ENCODE measurements at regions not wholly inside any gene's neighbourhood (a gene's known extent, or its start where the extent isn't known, plus 50 kb on each side); places are given as distances from the start of the nearest gene placed in this dataset.

DNA sequence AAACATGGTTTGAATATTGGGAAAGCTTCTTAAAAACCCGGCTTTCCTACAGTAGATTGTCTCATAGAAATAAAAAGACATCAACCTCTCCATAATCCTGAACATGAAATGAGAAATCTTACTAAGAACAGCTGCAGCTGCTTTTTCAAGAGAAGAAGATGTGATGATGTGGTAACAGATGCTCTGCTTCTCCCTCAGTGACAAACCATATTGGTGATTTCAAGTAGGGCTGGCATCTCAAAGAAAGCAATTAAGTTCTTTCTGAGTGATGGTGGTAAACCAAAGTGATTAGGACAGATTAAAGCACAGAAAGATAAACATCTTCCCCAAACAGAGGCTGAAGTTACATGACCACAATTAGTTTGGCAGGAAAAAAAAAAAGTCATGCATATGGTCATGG is 1477.7 kb downstream of the RAPGEF2 start:
- TF ChIP-seq, protein P1, sequence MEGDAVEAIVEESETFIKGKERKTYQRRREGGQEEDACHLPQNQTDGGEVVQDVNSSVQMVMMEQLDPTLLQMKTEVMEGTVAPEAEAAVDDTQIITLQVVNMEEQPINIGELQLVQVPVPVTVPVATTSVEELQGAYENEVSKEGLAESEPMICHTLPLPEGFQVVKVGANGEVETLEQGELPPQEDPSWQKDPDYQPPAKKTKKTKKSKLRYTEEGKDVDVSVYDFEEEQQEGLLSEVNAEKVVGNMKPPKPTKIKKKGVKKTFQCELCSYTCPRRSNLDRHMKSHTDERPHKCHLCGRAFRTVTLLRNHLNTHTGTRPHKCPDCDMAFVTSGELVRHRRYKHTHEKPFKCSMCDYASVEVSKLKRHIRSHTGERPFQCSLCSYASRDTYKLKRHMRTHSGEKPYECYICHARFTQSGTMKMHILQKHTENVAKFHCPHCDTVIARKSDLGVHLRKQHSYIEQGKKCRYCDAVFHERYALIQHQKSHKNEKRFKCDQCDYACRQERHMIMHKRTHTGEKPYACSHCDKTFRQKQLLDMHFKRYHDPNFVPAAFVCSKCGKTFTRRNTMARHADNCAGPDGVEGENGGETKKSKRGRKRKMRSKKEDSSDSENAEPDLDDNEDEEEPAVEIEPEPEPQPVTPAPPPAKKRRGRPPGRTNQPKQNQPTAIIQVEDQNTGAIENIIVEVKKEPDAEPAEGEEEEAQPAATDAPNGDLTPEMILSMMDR (IDR thresholded peaks at IDR 0.05), result no peak
- no peak for TF ChIP-seq ZFX (IDR thresholded peaks at IDR 0.05; ENCODE audit: borderline replicate concordance)
- no peak overlapping the region for H3K27ac ChIP-seq

DNA sequence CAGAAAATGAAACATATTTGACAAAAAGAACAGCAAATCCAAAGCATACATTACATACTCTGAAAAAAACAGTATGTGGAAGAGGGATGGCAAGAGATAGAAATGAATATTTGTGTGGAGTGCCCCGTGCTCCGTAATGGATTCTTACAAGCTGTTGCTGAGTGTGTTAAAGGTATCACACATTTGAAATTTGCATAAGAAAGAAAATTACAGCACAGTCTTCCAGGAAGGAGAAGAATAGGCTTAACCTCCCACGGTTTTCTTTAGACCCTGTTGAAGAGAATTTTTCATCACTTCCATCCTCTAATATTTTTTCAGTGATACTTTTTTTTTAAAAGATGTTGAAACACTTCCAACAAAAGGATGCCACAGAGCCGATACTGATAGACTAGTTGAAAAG is 1489.4 kb downstream of the RAPGEF2 start:
- no peak overlapping the region for H3K27ac ChIP-seq
- no peak for TF ChIP-seq ZFX (IDR thresholded peaks at IDR 0.05; ENCODE audit: borderline replicate concordance)
- TF ChIP-seq, protein P1 (IDR thresholded peaks at IDR 0.05), result no peak

DNA sequence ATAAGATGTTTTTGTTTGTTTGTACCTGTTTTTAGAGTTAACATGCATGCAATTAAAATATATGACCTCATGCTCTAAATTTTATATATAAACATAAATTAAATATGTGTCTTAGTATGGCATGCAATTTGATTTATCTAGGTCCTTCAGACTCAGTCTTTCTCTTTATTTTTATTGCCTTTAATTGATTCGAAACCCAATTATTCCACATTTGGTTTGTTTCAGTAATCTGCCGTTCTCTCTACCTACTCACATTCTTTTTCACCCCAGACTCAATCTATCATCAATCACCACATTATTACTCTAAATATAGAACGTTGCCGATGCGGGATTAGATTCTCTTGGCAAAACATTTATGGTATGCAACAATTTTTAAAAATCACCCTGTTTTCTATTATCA is 1492.8 kb downstream of the RAPGEF2 start:
- no peak for TF ChIP-seq ZFX (IDR thresholded peaks at IDR 0.05; ENCODE audit: borderline replicate concordance)
- TF ChIP-seq, protein P1 (IDR thresholded peaks at IDR 0.05), result no peak
- no peak overlapping the region for H3K27ac ChIP-seq

DNA sequence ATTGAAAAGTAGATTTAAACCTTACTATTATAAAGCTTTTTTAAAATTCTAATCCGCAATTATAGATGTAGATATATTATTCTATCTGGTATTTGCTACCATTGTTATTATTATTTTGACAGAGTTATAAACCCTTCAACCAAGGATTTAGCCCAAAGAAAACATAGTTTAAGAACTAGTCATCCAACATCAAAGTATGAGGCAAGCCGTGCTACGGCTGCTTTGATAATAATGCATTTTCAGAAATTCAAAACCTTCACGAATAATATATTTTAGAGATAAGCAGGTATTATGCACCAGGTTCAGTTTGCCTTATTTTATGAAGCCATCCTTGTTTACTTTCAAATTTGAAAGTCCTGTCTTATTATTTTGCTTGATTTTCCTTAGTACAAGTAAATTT is 1501.7 kb downstream of the RAPGEF2 start:
- no peak for TF ChIP-seq ZFX (IDR thresholded peaks at IDR 0.05; ENCODE audit: borderline replicate concordance)
- TF ChIP-seq, protein P1 (IDR thresholded peaks at IDR 0.05), result no peak
- no peak overlapping the region for H3K27ac ChIP-seq

DNA sequence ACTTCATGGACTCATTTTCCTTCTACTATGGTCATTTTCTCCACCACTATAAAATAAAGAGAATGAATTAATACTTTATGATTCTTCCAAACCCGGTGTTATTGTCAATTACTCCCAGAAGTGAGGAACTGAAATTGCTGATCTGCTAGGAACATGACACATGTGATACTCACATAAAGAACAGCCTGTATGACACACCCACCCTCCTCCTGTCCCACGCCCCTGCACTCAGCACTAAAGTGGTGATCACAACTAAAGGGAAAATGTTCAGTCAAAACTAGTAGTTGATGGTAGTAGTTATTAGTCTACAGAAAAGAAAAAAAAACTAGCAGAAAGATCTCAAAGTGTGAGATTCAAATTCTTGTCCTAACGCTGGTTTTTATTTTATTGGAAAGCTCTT is 1508.3 kb downstream of the RAPGEF2 start:
- no peak for TF ChIP-seq ZFX (IDR thresholded peaks at IDR 0.05; ENCODE audit: borderline replicate concordance)
- TF ChIP-seq, protein P1 (IDR thresholded peaks at IDR 0.05), result no peak

DNA sequence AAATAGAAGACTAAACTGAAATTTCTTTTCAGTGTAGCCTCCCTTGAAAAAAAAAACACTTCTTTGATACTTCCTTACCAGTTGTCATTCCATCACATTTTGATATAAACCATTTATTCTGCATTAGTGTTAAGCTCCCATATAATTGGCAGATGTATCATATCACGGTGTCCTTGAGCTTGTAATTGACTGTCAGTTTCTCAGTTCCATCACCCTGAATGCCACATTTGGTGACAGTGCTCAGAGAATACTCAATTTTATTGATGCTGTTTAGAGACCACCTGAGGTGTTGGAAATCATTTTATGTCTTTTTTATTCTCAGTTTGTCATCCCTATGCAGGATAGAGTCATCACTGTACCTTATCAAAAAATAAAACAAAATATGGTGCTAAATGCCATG is 1528.2 kb downstream of the RAPGEF2 start:
- TF ChIP-seq, protein P1 (IDR thresholded peaks at IDR 0.05), result no peak
- TF ChIP-seq ZFX (IDR thresholded peaks at IDR 0.05; ENCODE audit: borderline replicate concordance), result no peak
- no peak overlapping the region for H3K27ac ChIP-seq

More for the DNA sequence above, 1508.3 kb downstream of the RAPGEF2 start:
- no peak overlapping the region for H3K27ac ChIP-seq

DNA sequence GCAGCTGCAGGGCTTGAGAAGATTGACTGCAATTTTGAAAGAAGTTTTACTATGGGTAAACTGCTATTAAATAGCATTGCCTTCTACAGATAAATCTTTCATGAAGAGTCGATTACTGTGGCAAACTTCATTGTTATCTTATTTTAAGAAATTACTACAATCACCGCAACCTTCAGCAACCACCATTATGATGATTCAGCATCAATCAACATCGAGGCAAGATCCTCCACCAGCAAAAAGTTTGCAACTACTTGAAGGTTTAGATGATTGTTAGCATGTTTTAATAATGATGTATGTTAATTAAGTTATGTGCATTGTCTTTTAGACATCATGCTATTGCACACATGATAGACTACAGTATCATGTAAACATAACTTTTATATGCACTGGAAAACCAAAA is 1511.0 kb downstream of the FSTL5 start:
- TF ChIP-seq, protein P1 (IDR thresholded peaks at IDR 0.05), result no peak
- TF ChIP-seq ZFX (IDR thresholded peaks at IDR 0.05; ENCODE audit: borderline replicate concordance), result no peak
- H3K27ac ChIP-seq, result no peak overlapping the region

All from 22Rv1 (cell line).